ENCODE measurements at regions not wholly inside any gene's neighbourhood (a gene's known extent, or its start where the extent isn't known, plus 50 kb on each side); places are given as distances from the start of the nearest gene placed in this dataset.

- no peak overlapping the region for H3K4me3 ChIP-seq (ENCODE audit: low read depth, low read length)
- no peak for TF ChIP-seq CTCF (IDR thresholded peaks at IDR 0.05; ENCODE audit: low read depth, low read length)
Measured at GRCh38 chr2:173763641-173764040, 201.5 kb downstream of the SP3 start.

- H3K4me3 ChIP-seq (ENCODE audit: low read depth, low read length), result no peak overlapping the region
Measured at GRCh38 chr2:173764094-173764493, 201.1 kb downstream of the SP3 start.

GRCh38 chr2:173766537-173767289 lies 198.5 kb downstream of the SP3 start:
- H3K4me3 ChIP-seq (ENCODE audit: low read depth, low read length), result no peak overlapping the region
- no peak for TF ChIP-seq CTCF (IDR thresholded peaks at IDR 0.05; ENCODE audit: low read depth, low read length)

More at GRCh38 chr2:173764094-173764493, 201.1 kb downstream of the SP3 start:
- TF ChIP-seq CTCF (IDR thresholded peaks at IDR 0.05; ENCODE audit: low read depth, low read length), result no peak

- H3K4me3 ChIP-seq (ENCODE audit: low read depth, low read length), result no peak overlapping the region
- no peak for TF ChIP-seq CTCF (IDR thresholded peaks at IDR 0.05; ENCODE audit: low read depth, low read length)
Measured at GRCh38 chr2:173770947-173771678, 194.1 kb downstream of the SP3 start.

GRCh38 chr2:173772205-173772604 lies 193.0 kb downstream of the SP3 start:
- no peak overlapping the region for H3K4me3 ChIP-seq (ENCODE audit: low read depth, low read length)
- TF ChIP-seq CTCF (IDR thresholded peaks at IDR 0.05; ENCODE audit: low read depth, low read length), result no peak

- no peak for TF ChIP-seq CTCF (IDR thresholded peaks at IDR 0.05; ENCODE audit: low read depth, low read length)
- no peak overlapping the region for H3K4me3 ChIP-seq (ENCODE audit: low read depth, low read length)
Measured at GRCh38 chr2:173773076-173773475, 192.1 kb downstream of the SP3 start.

- TF ChIP-seq CTCF (IDR thresholded peaks at IDR 0.05; ENCODE audit: low read depth, low read length), result no peak
Measured at GRCh38 chr2:173775440-173775839, 189.7 kb downstream of the SP3 start.

More at GRCh38 chr2:173775440-173775839, 189.7 kb downstream of the SP3 start:
- H3K4me3 ChIP-seq (ENCODE audit: low read depth, low read length), result no peak overlapping the region

Measured in WI38 (cell line).